ENCODE measurements at regions not wholly inside any gene's neighbourhood (a gene's known extent, or its start where the extent isn't known, plus 50 kb on each side); places are given as distances from the start of the nearest gene placed in this dataset.

- intact Hi-C loops (cut with micrococcal nuclease) (no loop called here), dilution Hi-C loops (cut with MboI; ENCODE audit: extremely low pct_ligation_motif_present, low sequenced_read_pairs) (no loop called here)
- H3K79me2 ChIP-seq (ENCODE audit: control insufficient read depth, insufficient read depth, low read length) = no peaks in the 10 kb centered on the region
- FAIRE-seq = no peak
- ChIA-PET POLR2A (no interaction called here), CTCF (no interaction called here)
- DNase-seq (ENCODE audit: low read depth, low spot score) = no peak
- no peaks in the 10 kb centered on the region for H3K36me3 ChIP-seq (ENCODE audit: control insufficient read depth in 2 of 2, extremely low read depth in 1 of 2, insufficient read depth in 2 of 2, low read length in 2 of 2)
- no TSS peak for BruUV-seq (replicated peaks)
- no peak overlapping the region for H3K4me2 ChIP-seq (ENCODE audit: insufficient read depth, low read length)
- H3K4me3 ChIP-seq (replicated peaks in 1 of 3; ENCODE audit: insufficient read depth in 1 of 3, low read depth in 1 of 3, low read length in 3 of 3) = no peak overlapping the region
- H3K9me1 ChIP-seq (replicated peaks; ENCODE audit: control insufficient read depth, extremely low read depth, insufficient read depth, low read length) = no peaks in the 10 kb centered on the region
- H3K9me3 ChIP-seq (replicated peaks; ENCODE audit: control insufficient read depth, insufficient read depth, low read length) = peaks cover 3% of the 10 kb centered on the region
- no peaks in the 10 kb centered on the region for H4K20me1 ChIP-seq (replicated peaks; ENCODE audit: control insufficient read depth, extremely low read depth, insufficient read depth, low read length)
- H3K27ac ChIP-seq (ENCODE audit: insufficient read depth, low read depth, low read length) = no peak overlapping the region
- no peaks in the 10 kb centered on the region for H3K27me3 ChIP-seq (ENCODE audit: control insufficient read depth in 2 of 2, insufficient read depth in 2 of 2, low read length in 2 of 2)
- no peak overlapping the region for H3K9ac ChIP-seq (replicated peaks; ENCODE audit: extremely low read depth, insufficient read depth, low read length)
- TF ChIP-seq, protein P1, sequence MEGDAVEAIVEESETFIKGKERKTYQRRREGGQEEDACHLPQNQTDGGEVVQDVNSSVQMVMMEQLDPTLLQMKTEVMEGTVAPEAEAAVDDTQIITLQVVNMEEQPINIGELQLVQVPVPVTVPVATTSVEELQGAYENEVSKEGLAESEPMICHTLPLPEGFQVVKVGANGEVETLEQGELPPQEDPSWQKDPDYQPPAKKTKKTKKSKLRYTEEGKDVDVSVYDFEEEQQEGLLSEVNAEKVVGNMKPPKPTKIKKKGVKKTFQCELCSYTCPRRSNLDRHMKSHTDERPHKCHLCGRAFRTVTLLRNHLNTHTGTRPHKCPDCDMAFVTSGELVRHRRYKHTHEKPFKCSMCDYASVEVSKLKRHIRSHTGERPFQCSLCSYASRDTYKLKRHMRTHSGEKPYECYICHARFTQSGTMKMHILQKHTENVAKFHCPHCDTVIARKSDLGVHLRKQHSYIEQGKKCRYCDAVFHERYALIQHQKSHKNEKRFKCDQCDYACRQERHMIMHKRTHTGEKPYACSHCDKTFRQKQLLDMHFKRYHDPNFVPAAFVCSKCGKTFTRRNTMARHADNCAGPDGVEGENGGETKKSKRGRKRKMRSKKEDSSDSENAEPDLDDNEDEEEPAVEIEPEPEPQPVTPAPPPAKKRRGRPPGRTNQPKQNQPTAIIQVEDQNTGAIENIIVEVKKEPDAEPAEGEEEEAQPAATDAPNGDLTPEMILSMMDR (IDR thresholded peaks at IDR 0.05; ENCODE audit: extremely low read depth in 1 of 2, insufficient read depth in 1 of 2, low read depth in 1 of 2, low read length in 2 of 2) = no peak
- H2AFZ ChIP-seq (ENCODE audit: low read depth, low read length) = no peak overlapping the region
- H3K4me1 ChIP-seq (ENCODE audit: control insufficient read depth, extremely low read depth, insufficient read depth, low read length) = no peaks in the 10 kb centered on the region
These were observed 639.1 kb downstream of the GABRG1 start for GRCh38 chr4:45484740-45485139.

DNA sequence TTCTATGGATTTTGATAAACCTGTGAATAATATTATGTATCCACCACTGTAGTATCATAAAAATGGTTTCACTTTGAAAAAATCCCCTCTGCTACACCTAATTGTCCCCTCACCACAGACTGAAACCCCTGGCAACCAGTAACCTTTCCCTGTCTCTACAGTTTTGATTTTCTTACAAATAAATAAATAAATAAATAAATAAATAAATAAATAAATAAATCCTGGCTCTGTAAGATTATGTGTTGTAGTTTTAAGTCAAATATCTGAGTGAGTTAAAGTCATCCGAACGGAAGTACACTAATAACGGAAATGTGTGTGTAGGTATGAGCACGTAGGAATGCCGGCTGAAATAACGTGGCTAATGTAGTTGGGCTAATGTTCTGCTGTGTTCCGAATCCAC is 641.5 kb downstream of the GABRG1 start:
- Histone ChIP-seq H3K4me3 (replicated peaks in 1 of 3; ENCODE audit: insufficient read depth in 1 of 3, low read depth in 1 of 3, low read length in 3 of 3) (no peak overlapping the region), H3K27ac (ENCODE audit: insufficient read depth, low read depth, low read length) (no peak overlapping the region), H3K27me3 (ENCODE audit: control insufficient read depth in 2 of 2, insufficient read depth in 2 of 2, low read length in 2 of 2) (no peaks in the 10 kb centered on the region), H3K36me3 (ENCODE audit: control insufficient read depth in 2 of 2, extremely low read depth in 1 of 2, insufficient read depth in 2 of 2, low read length in 2 of 2) (no peaks in the 10 kb centered on the region), H3K79me2 (ENCODE audit: control insufficient read depth, insufficient read depth, low read length) (no peaks in the 10 kb centered on the region), H3K9me1 (replicated peaks; ENCODE audit: control insufficient read depth, extremely low read depth, insufficient read depth, low read length) (no peaks in the 10 kb centered on the region), H3K9ac (replicated peaks; ENCODE audit: extremely low read depth, insufficient read depth, low read length) (no peak overlapping the region), H3K9me3 (replicated peaks; ENCODE audit: control insufficient read depth, insufficient read depth, low read length) (peaks cover 6% of the 10 kb centered on the region), H3K4me1 (ENCODE audit: control insufficient read depth, extremely low read depth, insufficient read depth, low read length) (no peaks in the 10 kb centered on the region), H4K20me1 (replicated peaks; ENCODE audit: control insufficient read depth, extremely low read depth, insufficient read depth, low read length) (no peaks in the 10 kb centered on the region), H3K4me2 (ENCODE audit: insufficient read depth, low read length) (no peak overlapping the region), H2AFZ (ENCODE audit: low read depth, low read length) (no peak overlapping the region)
- FAIRE-seq (no peak), DNase-seq (ENCODE audit: low read depth, low spot score) (no peak)
- intact Hi-C loops (cut with micrococcal nuclease) = no loop called here
- TF ChIP-seq FOS (IDR thresholded peaks at IDR 0.05; ENCODE audit: borderline replicate concordance, insufficient read depth, low read length) = no peak
- TF ChIP-seq POLR2AphosphoS5 (IDR thresholded peaks at IDR 0.05; ENCODE audit: insufficient read depth, low read depth, low read length) = no peak
- no peak for TF ChIP-seq POLR2A (IDR thresholded peaks at IDR 0.05; ENCODE audit: low read depth, low read length)
- TF ChIP-seq MAX (IDR thresholded peaks at IDR 0.05; ENCODE audit: insufficient read depth, insufficient read length) = no peak
- no peak for TF ChIP-seq EZH2 (IDR thresholded peaks at IDR 0.05; ENCODE audit: borderline replicate concordance, low read depth, low read length, severe bottlenecking)
- TF ChIP-seq, protein P1 (IDR thresholded peaks at IDR 0.05; ENCODE audit: extremely low read depth in 1 of 2, insufficient read depth in 1 of 2, low read depth in 1 of 2, low read length in 2 of 2) = no peak
- TF ChIP-seq MYC (IDR thresholded peaks at IDR 0.05; ENCODE audit: low read depth, low read length) = no peak
- no peak for TF ChIP-seq GATA2 (IDR thresholded peaks at IDR 0.05; ENCODE audit: insufficient read depth, insufficient read length, low read depth, low read length)
- dilution Hi-C loops (cut with MboI; ENCODE audit: extremely low pct_ligation_motif_present, low sequenced_read_pairs) = no loop called here
- ChIA-PET CTCF (no interaction called here), POLR2A (no interaction called here)
- no TSS peak for BruUV-seq (replicated peaks)

Measured in endothelial cell of umbilical vein (primary cell).